SK-N-SH (cell line): ENCODE measurements at regions not wholly inside any gene's neighbourhood (a gene's known extent, or its start where the extent isn't known, plus 50 kb on each side); places are given as distances from the start of the nearest gene placed in this dataset.

Experiments
- CTCF ChIA-PET: fragments of 300-600, 350-600 bp; formaldehyde crosslinking; extraction: SDS; loops from one replicate; lab custom pipeline; 2021; lab: Yijun Ruan, JAX
- POLR2A ChIA-PET: fragments of 350-600 bp; sonication (Branson Sonifier 250); formaldehyde crosslinking; extraction: SDS; loops from one replicate; lab custom pipeline; 2020; ENCODE audit warnings: antibody characterized with exemption, inconsistent platforms; lab: Yijun Ruan, JAX
- DNase-seq: peaks from one replicate; pipeline ENCODE4 v3.0.0; 2012
- H2AFZ ChIP-seq: fragments of 200-600 bp; sonication (generic); 2 replicates; pipeline ENCODE4 v1.8.1; 2016; ENCODE audit warnings: antibody characterized with exemption, mild to moderate bottlenecking, low read depth
- H3F3A ChIP-seq: fragments of 200-600 bp; sonication (generic); replicated peaks from 2 replicates; pipeline ENCODE3; 2016; ENCODE audit warnings: antibody characterized with exemption, mild to moderate bottlenecking; ENCODE audit not compliant: insufficient read depth
- H3K27ac ChIP-seq, 2 experiments: fragments of 200-500 bp in 1 of 2; fragments of 200-600 bp in 1 of 2; sonication (Bioruptor generic) in 1 of 2; sonication (generic), shearing (Covaris generic) in 1 of 2; 2 replicates each; pipeline versions ENCODE4 v1.5.1 to v1.6.1; 2014 to 2016; ENCODE audit warnings: low read depth in 2 of 2, inconsistent platforms in 1 of 2, low read length in 1 of 2, mild to moderate bottlenecking in 1 of 2, mixed read lengths in 1 of 2
- H3K27me3 ChIP-seq: fragments of 200-600 bp; sonication (generic), shearing (Covaris generic); 2 replicates; pipeline ENCODE4 v1.6.1; 2016; ENCODE audit warnings: mixed run types; ENCODE audit not compliant: insufficient read depth
- H3K36me3 ChIP-seq, 2 experiments: fragments of 200-500 bp in 1 of 2; fragments of 200-600 bp in 1 of 2; sonication (Bioruptor generic) in 1 of 2; sonication (generic) in 1 of 2; replicated peaks in 1 of 2; 2 replicates each; pipeline versions ENCODE3 to v1.5.1; 2014 to 2016; ENCODE audit warnings: low read length in 1 of 2, mild to moderate bottlenecking in 1 of 2; ENCODE audit not compliant: insufficient read depth in 2 of 2, control insufficient read depth in 1 of 2
- H3K4me1 ChIP-seq, 2 experiments: fragments of 200-500 bp in 1 of 2; fragments of 200-600 bp in 1 of 2; sonication (Bioruptor generic) in 1 of 2; sonication (generic), shearing (Covaris generic) in 1 of 2; 2 replicates each; pipeline versions ENCODE4 v1.5.1 to v1.6.1; 2014 to 2016; ENCODE audit warnings: low read depth in 1 of 2, low read length in 1 of 2, mixed run types in 1 of 2; ENCODE audit not compliant: insufficient read depth in 2 of 2, control insufficient read depth in 1 of 2
- H3K4me2 ChIP-seq: fragments of 200-600 bp; sonication (generic), shearing (Covaris generic); 2 replicates; pipeline ENCODE4 v1.6.1; 2017; ENCODE audit warnings: mixed run types
- H3K4me3 ChIP-seq, 2 experiments: fragments of 200-500 bp in 1 of 2; fragments of 200-600 bp in 1 of 2; sonication (Bioruptor generic) in 1 of 2; sonication (generic), shearing (Covaris generic) in 1 of 2; 2 replicates each; pipeline versions ENCODE4 v1.5.1 to v1.8.1; 2014 to 2016; ENCODE audit warnings: low read depth in 2 of 2, inconsistent platforms in 1 of 2, low read length in 1 of 2, mild to moderate bottlenecking in 1 of 2, mixed read lengths in 1 of 2, moderate library complexity in 1 of 2
- H3K79me2 ChIP-seq: fragments of 200-600 bp; sonication (generic); 2 replicates; pipeline ENCODE4 v1.8.1; 2017; ENCODE audit warnings: mild to moderate bottlenecking; ENCODE audit not compliant: insufficient read depth
- H3K9ac ChIP-seq: fragments of 200-600 bp; sonication (generic); 2 replicates; pipeline ENCODE4 v1.6.1; 2017; ENCODE audit warnings: mixed run types
- H3K9me2 ChIP-seq: fragments of 200-600 bp; sonication (generic); 2 replicates; pipeline ENCODE4 v1.6.1; 2017; ENCODE audit warnings: mixed run types
- H3K9me3 ChIP-seq: fragments of 200-600 bp; sonication (generic); 2 replicates; pipeline ENCODE4 v1.6.1; 2017; ENCODE audit warnings: mixed run types, mild to moderate bottlenecking, moderate library complexity
- H4K20me1 ChIP-seq: fragments of 200-600 bp; sonication (generic); 2 replicates; pipeline ENCODE4 v1.6.1; 2017; ENCODE audit warnings: mild to moderate bottlenecking, mixed run types; ENCODE audit not compliant: insufficient read depth
- ELF1 ChIP-seq: IDR thresholded peaks from 2 replicates; pipeline ENCODE4 v1.4.0; 2012
- EP300 ChIP-seq, 2 experiments: IDR thresholded peaks; 2 replicates each; pipeline versions ENCODE4 v1.4.0 to v1.6.1; 2012; ENCODE audit warnings: borderline replicate concordance in 1 of 2, low read depth in 1 of 2, low read length in 1 of 2
- FOSL2 ChIP-seq: IDR thresholded peaks from 2 replicates; pipeline ENCODE4 v1.4.0; 2012; ENCODE audit warnings: low read depth, mild to moderate bottlenecking, moderate library complexity, borderline replicate concordance
- FOXJ3 ChIP-seq: sonication (generic); formaldehyde crosslinking; IDR thresholded peaks from 2 replicates; pipeline ENCODE4 v1.5.1; 2020; ENCODE audit warnings: mild to moderate bottlenecking, missing genetic modification reagents
- GABPA ChIP-seq: IDR thresholded peaks from 2 replicates; pipeline ENCODE4 v1.4.0; 2012; ENCODE audit warnings: low read depth, mild to moderate bottlenecking
- IRF3 ChIP-seq: fragments of 150-350 bp; IDR thresholded peaks from 2 replicates; pipeline ENCODE4 v1.6.1; 2016; ENCODE audit warnings: mild to moderate bottlenecking, low read depth, low read length
- MAX ChIP-seq: IDR thresholded peaks from 2 replicates; pipeline ENCODE4 v1.4.0; 2012; ENCODE audit warnings: low read depth
- MEF2A ChIP-seq: IDR thresholded peaks from 2 replicates; pipeline ENCODE4 v1.4.0; 2012; ENCODE audit warnings: low read depth, borderline replicate concordance
- NFIC ChIP-seq: IDR thresholded peaks from 2 replicates; pipeline ENCODE4 v1.4.0; 2012; ENCODE audit warnings: borderline replicate concordance
- RAD21 ChIP-seq: IDR thresholded peaks from 2 replicates; pipeline ENCODE4 v1.6.1; 2012; ENCODE audit warnings: mild to moderate bottlenecking, low read length
- REST ChIP-seq: IDR thresholded peaks from 2 replicates; pipeline ENCODE4 v1.6.1; 2012; ENCODE audit warnings: mild to moderate bottlenecking, low read depth, low read length, moderate library complexity
- RXRA ChIP-seq: IDR thresholded peaks from 2 replicates; pipeline ENCODE4 v1.4.0; 2012; ENCODE audit warnings: low read depth, mild to moderate bottlenecking, borderline replicate concordance
- SIN3A ChIP-seq: IDR thresholded peaks from 2 replicates; pipeline ENCODE4 v1.6.1; 2012; ENCODE audit warnings: low read depth, mild to moderate bottlenecking, low read length, moderate library complexity, borderline replicate concordance
- SMC3 ChIP-seq: IDR thresholded peaks from 2 replicates; pipeline ENCODE4 v1.6.1; 2012; ENCODE audit warnings: low read depth, low read length, improper control_type of control experiment
- TAF1 ChIP-seq: IDR thresholded peaks from 2 replicates; pipeline ENCODE4 v1.6.1; 2012; ENCODE audit warnings: low read depth, mild to moderate bottlenecking, low read length, moderate library complexity, borderline replicate concordance
- YY1 ChIP-seq: IDR thresholded peaks from 2 replicates; pipeline ENCODE4 v1.4.0; 2012; ENCODE audit warnings: low read depth, mild to moderate bottlenecking
- WGBS: methylation state at CpG from one replicate; pipeline ENCODE4 v1.1.6; 2017; ENCODE audit warnings: low lambda C conversion rate; 5-methylcytosine and 5-hydroxymethylcytosine counted together
- TF ChIP-seq, protein P1 (sequence below): fragments of 150-350 bp; IDR thresholded peaks from 2 replicates; pipeline ENCODE4 v1.6.1; 2017; ENCODE audit warnings: antibody characterized with exemption, low read length, low read depth, borderline replicate concordance
- TF ChIP-seq, protein P2 (sequence below): IDR thresholded peaks from 2 replicates; pipeline ENCODE4 v1.4.0; 2012; ENCODE audit warnings: low read depth, borderline replicate concordance
- TF ChIP-seq, protein P3 (sequence below): IDR thresholded peaks from 2 replicates; pipeline ENCODE4; 2012

GRCh38 chr12:105951732-105952131 is 187.0 kb downstream of the NUAK1 start:
- no peaks in the 10 kb centered on the region for H3K27me3 ChIP-seq
- no peak overlapping the region for H3K4me3 ChIP-seq
- ChIA-PET CTCF (no interaction called here), POLR2A (no interaction called here)
- no peak overlapping the region for H2AFZ ChIP-seq
- TF ChIP-seq RXRA (no peak), EP300 (IDR thresholded peaks at IDR 0.05; ENCODE audit: borderline replicate concordance in 1 of 2, low read depth in 1 of 2, low read length in 1 of 2) (no peak), FOSL2 (no peak), TAF1 (no peak), REST (no peak), MAX (no peak), ELF1 (no peak), IRF3 (no peak), SMC3 (no peak), SIN3A (no peak), NFIC (no peak), RAD21 (no peak), FOXJ3 (CRISPR knock-in tag) (no peak), MEF2A (no peak), GABPA (no peak), YY1 (no peak)
- TF ChIP-seq, protein P1, sequence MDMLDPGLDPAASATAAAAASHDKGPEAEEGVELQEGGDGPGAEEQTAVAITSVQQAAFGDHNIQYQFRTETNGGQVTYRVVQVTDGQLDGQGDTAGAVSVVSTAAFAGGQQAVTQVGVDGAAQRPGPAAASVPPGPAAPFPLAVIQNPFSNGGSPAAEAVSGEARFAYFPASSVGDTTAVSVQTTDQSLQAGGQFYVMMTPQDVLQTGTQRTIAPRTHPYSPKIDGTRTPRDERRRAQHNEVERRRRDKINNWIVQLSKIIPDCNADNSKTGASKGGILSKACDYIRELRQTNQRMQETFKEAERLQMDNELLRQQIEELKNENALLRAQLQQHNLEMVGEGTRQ = no peak
- TF ChIP-seq, protein P2, sequence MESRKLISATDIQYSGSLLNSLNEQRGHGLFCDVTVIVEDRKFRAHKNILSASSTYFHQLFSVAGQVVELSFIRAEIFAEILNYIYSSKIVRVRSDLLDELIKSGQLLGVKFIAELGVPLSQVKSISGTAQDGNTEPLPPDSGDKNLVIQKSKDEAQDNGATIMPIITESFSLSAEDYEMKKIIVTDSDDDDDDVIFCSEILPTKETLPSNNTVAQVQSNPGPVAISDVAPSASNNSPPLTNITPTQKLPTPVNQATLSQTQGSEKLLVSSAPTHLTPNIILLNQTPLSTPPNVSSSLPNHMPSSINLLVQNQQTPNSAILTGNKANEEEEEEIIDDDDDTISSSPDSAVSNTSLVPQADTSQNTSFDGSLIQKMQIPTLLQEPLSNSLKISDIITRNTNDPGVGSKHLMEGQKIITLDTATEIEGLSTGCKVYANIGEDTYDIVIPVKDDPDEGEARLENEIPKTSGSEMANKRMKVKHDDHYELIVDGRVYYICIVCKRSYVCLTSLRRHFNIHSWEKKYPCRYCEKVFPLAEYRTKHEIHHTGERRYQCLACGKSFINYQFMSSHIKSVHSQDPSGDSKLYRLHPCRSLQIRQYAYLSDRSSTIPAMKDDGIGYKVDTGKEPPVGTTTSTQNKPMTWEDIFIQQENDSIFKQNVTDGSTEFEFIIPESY = no peak
- TF ChIP-seq, protein P3, sequence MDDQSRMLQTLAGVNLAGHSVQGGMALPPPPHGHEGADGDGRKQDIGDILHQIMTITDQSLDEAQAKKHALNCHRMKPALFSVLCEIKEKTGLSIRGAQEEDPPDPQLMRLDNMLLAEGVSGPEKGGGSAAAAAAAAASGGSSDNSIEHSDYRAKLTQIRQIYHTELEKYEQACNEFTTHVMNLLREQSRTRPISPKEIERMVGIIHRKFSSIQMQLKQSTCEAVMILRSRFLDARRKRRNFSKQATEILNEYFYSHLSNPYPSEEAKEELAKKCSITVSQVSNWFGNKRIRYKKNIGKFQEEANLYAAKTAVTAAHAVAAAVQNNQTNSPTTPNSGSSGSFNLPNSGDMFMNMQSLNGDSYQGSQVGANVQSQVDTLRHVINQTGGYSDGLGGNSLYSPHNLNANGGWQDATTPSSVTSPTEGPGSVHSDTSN = no peak
- H3K79me2 ChIP-seq = no peaks in the 10 kb centered on the region
- 78% methylated on average over 1 of the region's 2 CpGs for WGBS
- H3K4me1 ChIP-seq = no peaks in the 10 kb centered on the region
- H3K36me3 ChIP-seq = no peaks in the 10 kb centered on the region
- H3K9ac ChIP-seq = no peak overlapping the region
- no peaks in the 10 kb centered on the region for H4K20me1 ChIP-seq
- DNase-seq = no peak
- H3K9me3 ChIP-seq = no peaks in the 10 kb centered on the region
- H3K9me2 ChIP-seq = no peaks in the 10 kb centered on the region
- H3K27ac ChIP-seq = no peak overlapping the region
- no peaks in the 10 kb centered on the region for H3F3A ChIP-seq
- H3K4me2 ChIP-seq = no peak overlapping the region
